PC-9 (cell line): ENCODE measurements at regions not wholly inside any gene's neighbourhood (a gene's known extent, or its start where the extent isn't known, plus 50 kb on each side); places are given as distances from the start of the nearest gene placed in this dataset.

Experiments used
- CTCF ChIP-seq: fragments of 200-600 bp; sonication (generic); conservative IDR thresholded peaks from 2 replicates; pipeline ENCODE4 v1.6.1; 2017; ENCODE audit warnings: mixed run types, antibody characterized with exemption, mild to moderate bottlenecking, moderate library complexity
- EZH2 ChIP-seq: fragments of 200-600 bp; sonication (generic); IDR thresholded peaks from 2 replicates; pipeline ENCODE4 v1.8.0; 2017; ENCODE audit warnings: antibody characterized with exemption, low read depth

DNA sequence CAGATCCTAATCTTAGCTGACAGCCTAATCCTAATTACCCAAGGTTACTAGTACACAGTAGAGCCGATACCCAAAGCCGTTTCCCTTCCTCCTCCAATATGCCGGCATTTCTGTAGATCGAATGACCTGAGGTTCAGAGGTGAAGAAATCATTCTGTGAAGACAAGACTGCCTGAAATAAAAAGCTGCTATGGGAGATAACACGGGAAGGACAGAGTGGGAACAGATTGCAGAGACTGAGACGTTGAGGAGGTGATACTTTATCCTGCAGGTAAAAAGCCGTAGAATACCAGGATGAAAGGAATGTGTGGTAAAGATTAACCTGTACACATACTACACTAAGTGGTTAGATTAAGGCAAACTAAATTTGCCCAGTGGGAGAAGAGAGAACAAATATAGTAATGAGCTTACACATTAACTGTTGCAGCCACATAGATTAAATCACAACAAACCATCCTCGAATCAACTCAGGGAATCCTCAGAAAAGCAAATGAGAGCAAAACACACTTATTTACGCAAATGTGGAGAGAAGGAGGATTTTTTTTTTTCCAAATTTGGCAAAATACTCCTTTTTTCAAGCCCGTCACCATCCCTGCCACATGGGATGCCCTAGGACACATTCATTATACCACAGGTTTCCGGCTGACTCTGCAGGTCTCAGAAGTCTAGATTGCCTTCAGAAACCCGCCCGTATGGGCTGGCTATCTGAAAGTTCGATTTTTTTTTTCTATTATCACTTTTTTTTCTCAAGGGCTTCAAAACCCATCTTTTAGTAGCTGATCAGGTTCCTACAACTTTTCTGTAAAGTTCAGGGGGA, 188.0 kb downstream of the TTC8 start:
- no peak for TF ChIP-seq CTCF
- TF ChIP-seq EZH2 = no peak
